Keratinocyte (primary cell): ENCODE measurements at regions not wholly inside any gene's neighbourhood (a gene's known extent, or its start where the extent isn't known, plus 50 kb on each side); places are given as distances from the start of the nearest gene placed in this dataset.

Source experiments
- DNase-seq: peaks from one replicate; pipeline ENCODE4 v3.0.0-alpha.2; 2011; ENCODE audit warnings: low read depth, missing footprints, low spot score
- FAIRE-seq: peaks from 2 replicates; lab custom pipeline; 2011; peaks lifted over from hg19 to GRCh38; lab: Jason Lieb, UNC
- H2AFZ ChIP-seq: 2 replicates; pipeline ENCODE4 v1.6.0; 2012; ENCODE audit warnings: low read length, control low read depth, inconsistent platforms; ENCODE audit not compliant: control insufficient read depth
- H3K27ac ChIP-seq: 2 replicates; pipeline ENCODE4 v1.5.1; 2011; ENCODE audit warnings: low read length; ENCODE audit not compliant: control insufficient read depth, insufficient read depth
- H3K27me3 ChIP-seq: 3 replicates; pipeline ENCODE4 v1.6.0; 2011; ENCODE audit warnings: low read length; ENCODE audit not compliant: control insufficient read depth, insufficient read depth; ENCODE audit errors: extremely low read depth
- H3K36me3 ChIP-seq, 2 experiments: 2 replicates in 1 of 2; 3 replicates in 1 of 2; pipeline ENCODE4 v1.5.1; 2011; ENCODE audit warnings: low read length in 2 of 2, mild to moderate bottlenecking in 1 of 2; ENCODE audit not compliant: control insufficient read depth in 2 of 2, insufficient read depth in 2 of 2; ENCODE audit errors: extremely low read depth in 1 of 2
- H3K4me1 ChIP-seq: 3 replicates; pipeline ENCODE4 v1.5.1; 2011; ENCODE audit warnings: low read length; ENCODE audit not compliant: control insufficient read depth, insufficient read depth; ENCODE audit errors: extremely low read depth
- H3K4me2 ChIP-seq: 3 replicates; pipeline ENCODE4 v1.6.0; 2011; ENCODE audit warnings: low read depth, low read length; ENCODE audit not compliant: control insufficient read depth, insufficient read depth; ENCODE audit errors: extremely low read depth
- H3K4me3 ChIP-seq, 3 experiments: fragments of 200-600 bp in 1 of 3; sonication (generic) in 1 of 3; 2 replicates in 2 of 3; 3 replicates in 1 of 3; pipeline ENCODE4 v1.5.1; 2011 to 2016; ENCODE audit warnings: low read length in 3 of 3, mild to moderate bottlenecking in 3 of 3, control low read depth in 2 of 3, inconsistent platforms in 1 of 3, low read depth in 1 of 3, mixed read lengths in 1 of 3, mixed run types in 1 of 3, moderate library complexity in 1 of 3; ENCODE audit not compliant: control insufficient read depth in 2 of 3, insufficient read depth in 2 of 3; ENCODE audit errors: extremely low read depth in 1 of 3
- H3K79me2 ChIP-seq: 2 replicates; pipeline ENCODE4 v1.6.0; 2012; ENCODE audit warnings: low read length; ENCODE audit not compliant: control insufficient read depth, insufficient read depth
- H3K9ac ChIP-seq: 3 replicates; pipeline ENCODE4 v1.6.0; 2011; ENCODE audit warnings: low read length; ENCODE audit not compliant: control insufficient read depth, insufficient read depth; ENCODE audit errors: extremely low read depth
- H3K9me1 ChIP-seq: 3 replicates; pipeline ENCODE4 v1.6.0; 2011; ENCODE audit warnings: low read length; ENCODE audit not compliant: control insufficient read depth, insufficient read depth; ENCODE audit errors: extremely low read depth
- H3K9me3 ChIP-seq: 2 replicates; pipeline ENCODE4 v1.5.1; 2012; ENCODE audit warnings: low read depth, low read length; ENCODE audit not compliant: control insufficient read depth
- H4K20me1 ChIP-seq: 3 replicates; pipeline ENCODE4 v1.6.0; 2011; ENCODE audit warnings: low read length; ENCODE audit not compliant: control insufficient read depth, insufficient read depth; ENCODE audit errors: extremely low read depth
- CTCF ChIP-seq, 3 experiments: IDR thresholded peaks in 1 of 3; conservative IDR thresholded peaks in 1 of 3; optimal IDR thresholded peaks in 1 of 3; 2 replicates in 2 of 3; 3 replicates in 1 of 3; pipeline versions ENCODE3 to v1.5.1; 2011; ENCODE audit warnings: low read length in 3 of 3, mild to moderate bottlenecking in 3 of 3, moderate library complexity in 2 of 3, control low read depth in 1 of 3, inconsistent platforms in 1 of 3; ENCODE audit not compliant: insufficient read depth in 2 of 3; ENCODE audit errors: extremely low read depth in 1 of 3
- EZH2 ChIP-seq: IDR thresholded peaks from one replicate; pipeline ENCODE4 v1.6.1; 2012; ENCODE audit warnings: inconsistent platforms, mild to moderate bottlenecking, low read length, moderate library complexity
- dilution Hi-C: fragments of 300-500 bp; cut with MboI; formaldehyde crosslinking; loops from one replicate; pipeline ENCODE4 v1.7.0; 2020; ENCODE audit warnings: low sequenced_read_pairs; ENCODE audit not compliant: extremely low pct_ligation_motif_present

DNA sequence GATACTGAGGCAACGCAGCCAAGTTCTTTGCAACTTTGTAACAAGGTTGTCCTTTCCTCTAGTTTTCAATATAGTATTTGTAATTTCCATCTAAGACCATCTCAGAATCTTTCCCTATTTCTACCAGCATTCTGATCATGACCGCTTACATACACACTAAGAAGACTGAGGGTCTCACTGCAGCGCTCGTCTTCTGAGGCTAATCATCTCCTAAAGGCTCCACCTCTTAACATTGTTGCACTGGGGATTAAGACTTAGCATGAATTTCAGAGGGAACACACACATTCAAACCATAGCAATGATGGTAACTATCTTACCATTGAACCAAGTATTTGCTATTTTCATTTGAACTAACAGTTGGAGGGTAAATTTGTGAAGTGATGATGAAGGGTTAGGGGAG, 463.3 kb upstream of the CCDC54 start:
- no peaks in the 10 kb centered on the region for H4K20me1 ChIP-seq
- dilution Hi-C loops, result no loop called here
- peaks cover 6% of the 10 kb centered on the region for H3K4me1 ChIP-seq
- H3K79me2 ChIP-seq, result no peaks in the 10 kb centered on the region
- no peak for FAIRE-seq
- no peaks in the 10 kb centered on the region for H3K27me3 ChIP-seq
- H3K9ac ChIP-seq, result no peak overlapping the region
- no peak overlapping the region for H2AFZ ChIP-seq
- H3K4me2 ChIP-seq, result no peak overlapping the region
- no peaks in the 10 kb centered on the region for H3K9me3 ChIP-seq
- H3K9me1 ChIP-seq, result no peaks in the 10 kb centered on the region
- no peak for DNase-seq
- no peak overlapping the region for H3K27ac ChIP-seq
- no peaks in the 10 kb centered on the region for H3K36me3 ChIP-seq
- TF ChIP-seq EZH2 (no peak), CTCF (optimal IDR thresholded peaks at IDR 0.05 in 1 of 3, IDR thresholded peaks at IDR 0.05 in 1 of 3, conservative IDR thresholded peaks at IDR 0.05 in 1 of 3; ENCODE audit: extremely low read depth in 1 of 3, insufficient read depth in 2 of 3, low read length in 3 of 3) (no peak)
- H3K4me3 ChIP-seq, result no peak overlapping the region

DNA sequence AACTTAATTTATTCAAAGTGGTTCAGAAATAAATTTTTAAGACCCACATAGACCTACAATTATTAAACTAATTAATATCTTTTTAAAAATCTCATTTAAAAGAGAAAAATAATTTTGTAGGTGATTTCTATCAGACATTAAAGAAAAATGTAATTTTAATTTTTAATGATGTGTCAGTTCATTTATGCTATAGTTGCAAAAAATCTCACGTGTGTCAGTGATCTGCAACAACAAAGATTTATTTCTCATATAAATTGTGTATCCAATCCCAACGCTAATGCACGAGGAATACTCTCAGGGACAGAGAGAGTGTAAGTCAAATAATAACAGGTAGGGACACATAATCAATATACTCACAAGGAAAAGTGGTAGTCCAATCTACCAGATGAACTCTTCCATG, 456.6 kb upstream of the CCDC54 start:
- no peak for TF ChIP-seq EZH2
- TF ChIP-seq CTCF (optimal IDR thresholded peaks at IDR 0.05 in 1 of 3, IDR thresholded peaks at IDR 0.05 in 1 of 3, conservative IDR thresholded peaks at IDR 0.05 in 1 of 3; ENCODE audit: extremely low read depth in 1 of 3, insufficient read depth in 2 of 3, low read length in 3 of 3), result no peak
- dilution Hi-C loops, result no loop called here
- FAIRE-seq, result no peak

More for the DNA sequence above, 456.6 kb upstream of the CCDC54 start:
- no peaks in the 10 kb centered on the region for H3K27me3 ChIP-seq
- H3K4me1 ChIP-seq, result no peaks in the 10 kb centered on the region
- H2AFZ ChIP-seq, result no peak overlapping the region
- H3K9me3 ChIP-seq, result no peaks in the 10 kb centered on the region
- no peaks in the 10 kb centered on the region for H3K9me1 ChIP-seq
- no peaks in the 10 kb centered on the region for H3K79me2 ChIP-seq
- no peaks in the 10 kb centered on the region for H3K36me3 ChIP-seq
- no peak overlapping the region for H3K4me2 ChIP-seq
- no peak overlapping the region for H3K4me3 ChIP-seq
- no peak for DNase-seq
- no peaks in the 10 kb centered on the region for H4K20me1 ChIP-seq
- no peak overlapping the region for H3K27ac ChIP-seq
- no peak overlapping the region for H3K9ac ChIP-seq
